ENCODE measurements at regions not wholly inside any gene's neighbourhood (a gene's known extent, or its start where the extent isn't known, plus 50 kb on each side); places are given as distances from the start of the nearest gene placed in this dataset.

- H3K4me1 ChIP-seq (ENCODE audit: insufficient read depth, low read length) = no peaks in the 10 kb centered on the region
- no peak overlapping the region for H3K27ac ChIP-seq (ENCODE audit: low read depth, low read length)
- no peak overlapping the region for H3K4me3 ChIP-seq (ENCODE audit: low read depth in 1 of 2, low read length in 2 of 2)
- H3K9me3 ChIP-seq (ENCODE audit: low read length) = no peaks in the 10 kb centered on the region
- no peak overlapping the region for H3K9ac ChIP-seq (ENCODE audit: low read length)
- no peaks in the 10 kb centered on the region for H3K36me3 ChIP-seq (ENCODE audit: insufficient read depth, low read length)
- H3K27me3 ChIP-seq (ENCODE audit: control insufficient read depth in 1 of 2, insufficient read depth in 2 of 2, low read length in 2 of 2) = no peaks in the 10 kb centered on the region
These were observed 273.7 kb downstream of the TMX3 start for GRCh38 chr18:68441241-68441640.

- no peaks in the 10 kb centered on the region for H3K4me1 ChIP-seq (ENCODE audit: insufficient read depth, low read length)
- H3K4me3 ChIP-seq (ENCODE audit: low read depth in 1 of 2, low read length in 2 of 2) = no peak overlapping the region
- H3K36me3 ChIP-seq (ENCODE audit: insufficient read depth, low read length) = no peaks in the 10 kb centered on the region
- no peaks in the 10 kb centered on the region for H3K9me3 ChIP-seq (ENCODE audit: low read length)
- H3K27ac ChIP-seq (ENCODE audit: low read depth, low read length) = no peak overlapping the region
- no peaks in the 10 kb centered on the region for H3K27me3 ChIP-seq (ENCODE audit: control insufficient read depth in 1 of 2, insufficient read depth in 2 of 2, low read length in 2 of 2)
- H3K9ac ChIP-seq (ENCODE audit: low read length) = no peak overlapping the region
These were observed 274.5 kb downstream of the TMX3 start for GRCh38 chr18:68440433-68440832.

GRCh38 chr18:68439642-68440041, 275.3 kb downstream of the TMX3 start:
- Histone ChIP-seq H3K4me1 (ENCODE audit: insufficient read depth, low read length) (no peaks in the 10 kb centered on the region), H3K9ac (ENCODE audit: low read length) (no peak overlapping the region), H3K27ac (ENCODE audit: low read depth, low read length) (no peak overlapping the region), H3K36me3 (ENCODE audit: insufficient read depth, low read length) (no peaks in the 10 kb centered on the region), H3K4me3 (ENCODE audit: low read depth in 1 of 2, low read length in 2 of 2) (no peak overlapping the region), H3K9me3 (ENCODE audit: low read length) (no peaks in the 10 kb centered on the region), H3K27me3 (ENCODE audit: control insufficient read depth in 1 of 2, insufficient read depth in 2 of 2, low read length in 2 of 2) (no peaks in the 10 kb centered on the region)

- Histone ChIP-seq H3K4me1 (ENCODE audit: insufficient read depth, low read length) (no peaks in the 10 kb centered on the region), H3K27ac (ENCODE audit: low read depth, low read length) (no peak overlapping the region), H3K27me3 (ENCODE audit: control insufficient read depth in 1 of 2, insufficient read depth in 2 of 2, low read length in 2 of 2) (no peaks in the 10 kb centered on the region), H3K9me3 (ENCODE audit: low read length) (no peaks in the 10 kb centered on the region), H3K4me3 (ENCODE audit: low read depth in 1 of 2, low read length in 2 of 2) (no peak overlapping the region), H3K36me3 (ENCODE audit: insufficient read depth, low read length) (no peaks in the 10 kb centered on the region), H3K9ac (ENCODE audit: low read length) (no peak overlapping the region)
These were observed 275.9 kb downstream of the TMX3 start for GRCh38 chr18:68438983-68439382.

GRCh38 chr18:68438536-68438935, 276.4 kb downstream of the TMX3 start:
- no peaks in the 10 kb centered on the region for H3K9me3 ChIP-seq (ENCODE audit: low read length)
- no peak overlapping the region for H3K4me3 ChIP-seq (ENCODE audit: low read depth in 1 of 2, low read length in 2 of 2)
- H3K27ac ChIP-seq (ENCODE audit: low read depth, low read length) = no peak overlapping the region
- H3K27me3 ChIP-seq (ENCODE audit: control insufficient read depth in 1 of 2, insufficient read depth in 2 of 2, low read length in 2 of 2) = no peaks in the 10 kb centered on the region
- H3K36me3 ChIP-seq (ENCODE audit: insufficient read depth, low read length) = no peaks in the 10 kb centered on the region
- no peak overlapping the region for H3K9ac ChIP-seq (ENCODE audit: low read length)
- no peaks in the 10 kb centered on the region for H3K4me1 ChIP-seq (ENCODE audit: insufficient read depth, low read length)

- Histone ChIP-seq H3K9ac (ENCODE audit: low read length) (no peak overlapping the region), H3K4me1 (ENCODE audit: insufficient read depth, low read length) (no peaks in the 10 kb centered on the region), H3K27ac (ENCODE audit: low read depth, low read length) (no peak overlapping the region), H3K4me3 (ENCODE audit: low read depth in 1 of 2, low read length in 2 of 2) (no peak overlapping the region), H3K27me3 (ENCODE audit: control insufficient read depth in 1 of 2, insufficient read depth in 2 of 2, low read length in 2 of 2) (no peaks in the 10 kb centered on the region), H3K36me3 (ENCODE audit: insufficient read depth, low read length) (no peaks in the 10 kb centered on the region), H3K9me3 (ENCODE audit: low read length) (no peaks in the 10 kb centered on the region)
These were observed 278.4 kb downstream of the TMX3 start for GRCh38 chr18:68436485-68436884.

- H3K9me3 ChIP-seq (ENCODE audit: low read length) = no peaks in the 10 kb centered on the region
- H3K27ac ChIP-seq (ENCODE audit: low read depth, low read length) = no peak overlapping the region
- no peaks in the 10 kb centered on the region for H3K36me3 ChIP-seq (ENCODE audit: insufficient read depth, low read length)
- no peak overlapping the region for H3K9ac ChIP-seq (ENCODE audit: low read length)
- H3K4me1 ChIP-seq (ENCODE audit: insufficient read depth, low read length) = no peaks in the 10 kb centered on the region
- no peaks in the 10 kb centered on the region for H3K27me3 ChIP-seq (ENCODE audit: control insufficient read depth in 1 of 2, insufficient read depth in 2 of 2, low read length in 2 of 2)
- H3K4me3 ChIP-seq (ENCODE audit: low read depth in 1 of 2, low read length in 2 of 2) = no peak overlapping the region
These were observed 279.3 kb downstream of the TMX3 start for GRCh38 chr18:68435581-68435980.

GRCh38 chr18:68431922-68432198, 283.0 kb downstream of the TMX3 start:
- Histone ChIP-seq H3K4me3 (ENCODE audit: low read depth in 1 of 2, low read length in 2 of 2) (no peak overlapping the region), H3K36me3 (ENCODE audit: insufficient read depth, low read length) (no peaks in the 10 kb centered on the region), H3K4me1 (ENCODE audit: insufficient read depth, low read length) (no peaks in the 10 kb centered on the region), H3K27ac (ENCODE audit: low read depth, low read length) (no peak overlapping the region), H3K27me3 (ENCODE audit: control insufficient read depth in 1 of 2, insufficient read depth in 2 of 2, low read length in 2 of 2) (no peaks in the 10 kb centered on the region), H3K9me3 (ENCODE audit: low read length) (no peaks in the 10 kb centered on the region), H3K9ac (ENCODE audit: low read length) (no peak overlapping the region)

- H3K27me3 ChIP-seq (ENCODE audit: control insufficient read depth in 1 of 2, insufficient read depth in 2 of 2, low read length in 2 of 2) = no peaks in the 10 kb centered on the region
- no peak overlapping the region for H3K4me3 ChIP-seq (ENCODE audit: low read depth in 1 of 2, low read length in 2 of 2)
- no peak overlapping the region for H3K9ac ChIP-seq (ENCODE audit: low read length)
- H3K36me3 ChIP-seq (ENCODE audit: insufficient read depth, low read length) = no peaks in the 10 kb centered on the region
- no peak overlapping the region for H3K27ac ChIP-seq (ENCODE audit: low read depth, low read length)
- H3K9me3 ChIP-seq (ENCODE audit: low read length) = no peaks in the 10 kb centered on the region
- H3K4me1 ChIP-seq (ENCODE audit: insufficient read depth, low read length) = no peaks in the 10 kb centered on the region
These were observed 283.6 kb downstream of the TMX3 start for GRCh38 chr18:68431111-68431921.

GRCh38 chr18:68429841-68430240, 285.1 kb downstream of the TMX3 start:
- H3K36me3 ChIP-seq (ENCODE audit: insufficient read depth, low read length) = no peaks in the 10 kb centered on the region
- no peaks in the 10 kb centered on the region for H3K9me3 ChIP-seq (ENCODE audit: low read length)
- no peak overlapping the region for H3K27ac ChIP-seq (ENCODE audit: low read depth, low read length)
- no peak overlapping the region for H3K4me3 ChIP-seq (ENCODE audit: low read depth in 1 of 2, low read length in 2 of 2)
- no peaks in the 10 kb centered on the region for H3K4me1 ChIP-seq (ENCODE audit: insufficient read depth, low read length)
- H3K9ac ChIP-seq (ENCODE audit: low read length) = no peak overlapping the region
- H3K27me3 ChIP-seq (ENCODE audit: control insufficient read depth in 1 of 2, insufficient read depth in 2 of 2, low read length in 2 of 2) = no peaks in the 10 kb centered on the region

GRCh38 chr18:68429111-68429510, 285.8 kb downstream of the TMX3 start:
- Histone ChIP-seq H3K9me3 (ENCODE audit: low read length) (no peaks in the 10 kb centered on the region), H3K27me3 (ENCODE audit: control insufficient read depth in 1 of 2, insufficient read depth in 2 of 2, low read length in 2 of 2) (no peaks in the 10 kb centered on the region), H3K27ac (ENCODE audit: low read depth, low read length) (no peak overlapping the region), H3K4me1 (ENCODE audit: insufficient read depth, low read length) (no peaks in the 10 kb centered on the region), H3K36me3 (ENCODE audit: insufficient read depth, low read length) (no peaks in the 10 kb centered on the region), H3K9ac (ENCODE audit: low read length) (no peak overlapping the region), H3K4me3 (ENCODE audit: low read depth in 1 of 2, low read length in 2 of 2) (no peak overlapping the region)

- H3K9me3 ChIP-seq (ENCODE audit: low read length) = no peaks in the 10 kb centered on the region
- no peaks in the 10 kb centered on the region for H3K4me1 ChIP-seq (ENCODE audit: insufficient read depth, low read length)
- no peak overlapping the region for H3K27ac ChIP-seq (ENCODE audit: low read depth, low read length)
- H3K4me3 ChIP-seq (ENCODE audit: low read depth in 1 of 2, low read length in 2 of 2) = no peak overlapping the region
- no peaks in the 10 kb centered on the region for H3K27me3 ChIP-seq (ENCODE audit: control insufficient read depth in 1 of 2, insufficient read depth in 2 of 2, low read length in 2 of 2)
- no peak overlapping the region for H3K9ac ChIP-seq (ENCODE audit: low read length)
- no peaks in the 10 kb centered on the region for H3K36me3 ChIP-seq (ENCODE audit: insufficient read depth, low read length)
These were observed 286.2 kb downstream of the TMX3 start for GRCh38 chr18:68428661-68429060.

All from muscle layer of colon (tissue), 2 donors.